ENCODE measurements at regions not wholly inside any gene's neighbourhood (a gene's known extent, or its start where the extent isn't known, plus 50 kb on each side); places are given as distances from the start of the nearest gene placed in this dataset.

DNA sequence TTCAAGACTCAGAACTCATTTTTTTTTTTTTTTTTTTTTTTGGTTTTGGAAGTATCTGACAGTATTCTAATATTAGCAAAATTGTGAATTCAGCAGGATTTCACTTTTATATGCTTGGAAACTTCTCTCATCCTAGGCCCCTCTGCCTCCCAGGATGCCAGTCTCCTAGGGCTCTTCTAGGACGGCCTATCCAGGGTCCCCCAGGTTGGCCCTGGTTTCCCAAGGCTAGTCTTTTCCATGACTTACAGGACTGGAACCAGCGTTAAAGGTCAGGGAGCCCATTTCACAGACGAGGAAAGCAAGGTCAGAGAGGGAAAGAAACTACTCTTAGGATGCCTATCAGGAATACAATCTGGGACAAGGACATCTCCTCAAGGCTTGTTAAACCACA, 412.5 kb downstream of the PTPRU start:
- Histone ChIP-seq H3K36me3 (ENCODE audit: insufficient read depth, low read length) (no peaks in the 10 kb centered on the region), H3K4me2 (ENCODE audit: low read depth, low read length, poor library complexity, severe bottlenecking) (no peak overlapping the region), H3K4me3 (ENCODE audit: low read length, poor library complexity, severe bottlenecking) (no peak overlapping the region), H3F3A (ENCODE audit: low read depth) (no peaks in the 10 kb centered on the region), H3K9me3 (ENCODE audit: insufficient read depth, low read depth, low read length) (no peaks in the 10 kb centered on the region), H3K27me3 (ENCODE audit: insufficient read depth, low read length, poor library complexity, severe bottlenecking) (no peaks in the 10 kb centered on the region), H4K20me1 (ENCODE audit: insufficient read depth, low read length, poor library complexity, severe bottlenecking) (no peaks in the 10 kb centered on the region), H3K79me2 (ENCODE audit: insufficient read depth, low read length) (no peaks in the 10 kb centered on the region), H2AFZ (ENCODE audit: low read length) (no peak overlapping the region), H3K4me1 (ENCODE audit: insufficient read depth, low read length, poor library complexity, severe bottlenecking) (no peaks in the 10 kb centered on the region), H3K9me2 (replicated peaks; ENCODE audit: low read depth, low read length) (no peaks in the 10 kb centered on the region), H3K9ac (ENCODE audit: low read depth, low read length, poor library complexity, severe bottlenecking) (no peak overlapping the region)
- TF ChIP-seq, protein P1, sequence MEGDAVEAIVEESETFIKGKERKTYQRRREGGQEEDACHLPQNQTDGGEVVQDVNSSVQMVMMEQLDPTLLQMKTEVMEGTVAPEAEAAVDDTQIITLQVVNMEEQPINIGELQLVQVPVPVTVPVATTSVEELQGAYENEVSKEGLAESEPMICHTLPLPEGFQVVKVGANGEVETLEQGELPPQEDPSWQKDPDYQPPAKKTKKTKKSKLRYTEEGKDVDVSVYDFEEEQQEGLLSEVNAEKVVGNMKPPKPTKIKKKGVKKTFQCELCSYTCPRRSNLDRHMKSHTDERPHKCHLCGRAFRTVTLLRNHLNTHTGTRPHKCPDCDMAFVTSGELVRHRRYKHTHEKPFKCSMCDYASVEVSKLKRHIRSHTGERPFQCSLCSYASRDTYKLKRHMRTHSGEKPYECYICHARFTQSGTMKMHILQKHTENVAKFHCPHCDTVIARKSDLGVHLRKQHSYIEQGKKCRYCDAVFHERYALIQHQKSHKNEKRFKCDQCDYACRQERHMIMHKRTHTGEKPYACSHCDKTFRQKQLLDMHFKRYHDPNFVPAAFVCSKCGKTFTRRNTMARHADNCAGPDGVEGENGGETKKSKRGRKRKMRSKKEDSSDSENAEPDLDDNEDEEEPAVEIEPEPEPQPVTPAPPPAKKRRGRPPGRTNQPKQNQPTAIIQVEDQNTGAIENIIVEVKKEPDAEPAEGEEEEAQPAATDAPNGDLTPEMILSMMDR (conservative IDR thresholded peaks at IDR 0.05; ENCODE audit: low read length), result no peak
- no peak for TF ChIP-seq EZH2phosphoT487 (IDR thresholded peaks at IDR 0.05; ENCODE audit: borderline replicate concordance)

DNA sequence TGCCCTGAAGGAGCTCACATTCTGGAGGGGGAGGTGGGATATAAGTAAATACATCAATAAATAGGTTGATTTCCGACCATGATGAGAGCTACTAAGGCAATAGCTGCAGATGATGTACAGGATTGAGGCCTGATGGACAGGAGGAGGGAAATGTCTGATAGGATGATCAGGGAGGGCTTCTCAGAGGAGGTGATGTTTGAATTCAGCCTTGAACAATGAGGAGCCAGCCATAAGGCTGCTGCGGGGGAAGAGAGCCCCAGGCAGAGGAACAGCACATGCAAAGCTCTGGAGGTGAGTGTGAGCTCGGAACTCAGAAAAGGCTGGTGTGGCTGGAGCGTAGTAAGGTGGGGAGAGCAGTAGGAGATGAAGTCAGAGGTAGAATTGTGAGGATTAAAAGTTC, 411.7 kb downstream of the PTPRU start:
- no peaks in the 10 kb centered on the region for H3K9me2 ChIP-seq (replicated peaks; ENCODE audit: low read depth, low read length)
- no peak for TF ChIP-seq EZH2phosphoT487 (IDR thresholded peaks at IDR 0.05; ENCODE audit: borderline replicate concordance)
- TF ChIP-seq, protein P1 (conservative IDR thresholded peaks at IDR 0.05; ENCODE audit: low read length), result no peak

DNA sequence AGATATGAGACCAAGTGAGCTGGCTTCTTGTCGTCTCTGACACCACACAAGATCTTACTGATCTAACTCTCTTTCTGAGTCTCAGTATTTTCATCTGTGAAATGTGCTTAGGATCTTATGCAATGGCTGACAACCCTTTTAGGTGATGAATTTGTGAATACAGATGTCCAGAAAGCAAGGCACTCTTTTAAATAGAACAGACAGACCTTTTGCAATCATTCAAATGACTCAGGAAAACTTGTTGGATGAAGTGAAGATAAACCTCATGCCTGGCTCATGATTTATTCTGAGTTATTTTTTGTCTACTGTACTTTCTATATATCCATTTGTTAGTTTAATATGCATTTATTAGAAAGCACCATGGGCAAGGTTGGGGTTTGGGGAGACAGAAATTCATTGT, 411.3 kb downstream of the PTPRU start:
- H3K79me2 ChIP-seq (ENCODE audit: insufficient read depth, low read length), result no peaks in the 10 kb centered on the region

More for the DNA sequence above, 411.7 kb downstream of the PTPRU start:
- H3K4me3 ChIP-seq (ENCODE audit: low read length, poor library complexity, severe bottlenecking), result no peak overlapping the region
- H3K9me3 ChIP-seq (ENCODE audit: insufficient read depth, low read depth, low read length), result no peaks in the 10 kb centered on the region
- H3K4me1 ChIP-seq (ENCODE audit: insufficient read depth, low read length, poor library complexity, severe bottlenecking), result no peaks in the 10 kb centered on the region
- no peak overlapping the region for H2AFZ ChIP-seq (ENCODE audit: low read length)
- no peaks in the 10 kb centered on the region for H3K79me2 ChIP-seq (ENCODE audit: insufficient read depth, low read length)
- no peaks in the 10 kb centered on the region for H3K36me3 ChIP-seq (ENCODE audit: insufficient read depth, low read length)
- H4K20me1 ChIP-seq (ENCODE audit: insufficient read depth, low read length, poor library complexity, severe bottlenecking), result no peaks in the 10 kb centered on the region
- no peak overlapping the region for H3K4me2 ChIP-seq (ENCODE audit: low read depth, low read length, poor library complexity, severe bottlenecking)
- H3K9ac ChIP-seq (ENCODE audit: low read depth, low read length, poor library complexity, severe bottlenecking), result no peak overlapping the region
- no peaks in the 10 kb centered on the region for H3K27me3 ChIP-seq (ENCODE audit: insufficient read depth, low read length, poor library complexity, severe bottlenecking)
- H3F3A ChIP-seq (ENCODE audit: low read depth), result no peaks in the 10 kb centered on the region

More for the DNA sequence above, 411.3 kb downstream of the PTPRU start:
- no peaks in the 10 kb centered on the region for H4K20me1 ChIP-seq (ENCODE audit: insufficient read depth, low read length, poor library complexity, severe bottlenecking)
- no peaks in the 10 kb centered on the region for H3K9me3 ChIP-seq (ENCODE audit: insufficient read depth, low read depth, low read length)
- no peaks in the 10 kb centered on the region for H3K36me3 ChIP-seq (ENCODE audit: insufficient read depth, low read length)
- H3K9ac ChIP-seq (ENCODE audit: low read depth, low read length, poor library complexity, severe bottlenecking), result no peak overlapping the region
- H2AFZ ChIP-seq (ENCODE audit: low read length), result no peak overlapping the region
- no peak overlapping the region for H3K4me3 ChIP-seq (ENCODE audit: low read length, poor library complexity, severe bottlenecking)
- TF ChIP-seq, protein P1 (conservative IDR thresholded peaks at IDR 0.05; ENCODE audit: low read length), result no peak
- TF ChIP-seq EZH2phosphoT487 (IDR thresholded peaks at IDR 0.05; ENCODE audit: borderline replicate concordance), result no peak
- no peaks in the 10 kb centered on the region for H3K9me2 ChIP-seq (replicated peaks; ENCODE audit: low read depth, low read length)
- H3F3A ChIP-seq (ENCODE audit: low read depth), result no peaks in the 10 kb centered on the region
- H3K4me1 ChIP-seq (ENCODE audit: insufficient read depth, low read length, poor library complexity, severe bottlenecking), result no peaks in the 10 kb centered on the region
- no peaks in the 10 kb centered on the region for H3K27me3 ChIP-seq (ENCODE audit: insufficient read depth, low read length, poor library complexity, severe bottlenecking)
- no peak overlapping the region for H3K4me2 ChIP-seq (ENCODE audit: low read depth, low read length, poor library complexity, severe bottlenecking)
